Activated CD4-positive, alpha-beta T cell treated with anti-CD3 and anti-CD28 coated beads for 36 hours (primary cell): ENCODE measurements at regions not wholly inside any gene's neighbourhood (a gene's known extent, or its start where the extent isn't known, plus 50 kb on each side); places are given as distances from the start of the nearest gene placed in this dataset.
A peak's percentile ranks its signal among the peaks of the same experiment; 100 is the strongest.

Experiments used
- ATAC-seq: fragments of 200-7000 bp; cut with Tn5 transposase; one replicate; pipeline ENCODE4 v1.10.0; 2021; ENCODE audit warnings: mild to moderate bottlenecking, moderate library complexity
- CTCF ChIA-PET: fragments of 350-600 bp; sonication (Branson Sonifier 250); formaldehyde crosslinking; loops from one replicate; lab custom pipeline; 2021; ENCODE audit warnings: antibody characterized with exemption; lab: Charles Lee
- POLR2A ChIA-PET: fragments of 350-600 bp; sonication (Branson Sonifier 250); formaldehyde crosslinking; loops from one replicate; lab custom pipeline; 2021; ENCODE audit warnings: antibody characterized with exemption, inconsistent platforms; lab: Charles Lee
- DNase-seq: peaks from one replicate; pipeline ENCODE4 v3.0.0-alpha.2; 2020
- H3K27ac Mint-ChIP-seq: one replicate; pipeline ENCODE4 v1.8.0; 2021; ENCODE audit warnings: mixed read lengths
- H3K27me3 Mint-ChIP-seq: one replicate; pipeline ENCODE4 v1.8.0; 2021; ENCODE audit warnings: mixed read lengths
- H3K36me3 Mint-ChIP-seq: one replicate; pipeline ENCODE4 v1.8.0; 2021; ENCODE audit warnings: low read depth, mixed read lengths
- H3K4me1 Mint-ChIP-seq: one replicate; pipeline ENCODE4 v1.8.0; 2021; ENCODE audit warnings: mixed read lengths
- H3K4me3 Mint-ChIP-seq: one replicate; pipeline ENCODE4 v1.8.0; 2021; ENCODE audit warnings: mild to moderate bottlenecking, moderate library complexity, mixed read lengths
- H3K9me3 Mint-ChIP-seq: one replicate; pipeline ENCODE4 v1.8.0; 2021; ENCODE audit warnings: low read depth, mixed read lengths
- intact Hi-C, 2 experiments: fragments of 100-400 bp; cut with DNase I in 1 of 2; cut with micrococcal nuclease in 1 of 2; formaldehyde crosslinking; loops; one replicate each; pipeline versions ENCODE4 v1.14.2 to v1.15.1; 2022 to 2024; cut with DNase I, micrococcal nuclease

DNA sequence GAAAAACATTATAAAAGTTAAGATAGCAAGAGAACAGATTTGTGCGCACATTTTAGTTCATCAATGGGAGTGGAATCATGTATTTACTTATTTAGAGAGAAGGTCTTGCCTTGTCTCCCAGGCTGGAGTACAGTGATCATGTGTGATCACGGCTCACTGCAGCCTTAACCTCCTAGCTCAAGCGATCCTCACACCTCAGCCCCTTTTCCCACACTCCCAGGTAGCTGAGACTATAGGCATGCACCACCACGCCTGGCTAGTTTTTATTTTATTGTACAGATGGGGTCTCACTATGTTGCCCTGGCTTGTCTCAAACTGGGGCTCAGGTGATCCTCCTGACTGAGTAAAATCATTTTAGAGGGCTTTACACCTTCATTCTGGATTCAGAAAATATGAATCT is 72.3 kb upstream of the ADGRF1 start:
- ATAC-seq (no peak), DNase-seq (no peak)
- Mint-ChIP-seq H3K4me1 (no peaks in the 10 kb centered on the region), H3K36me3 (no peaks in the 10 kb centered on the region), H3K4me3 (no peak overlapping the region), H3K27me3 (peaks cover 6% of the 10 kb centered on the region), H3K9me3 (no peaks in the 10 kb centered on the region), H3K27ac (no peak overlapping the region)
- intact Hi-C loops: no loop called here
- ChIA-PET POLR2A (no interaction called here), CTCF (no interaction called here)

DNA sequence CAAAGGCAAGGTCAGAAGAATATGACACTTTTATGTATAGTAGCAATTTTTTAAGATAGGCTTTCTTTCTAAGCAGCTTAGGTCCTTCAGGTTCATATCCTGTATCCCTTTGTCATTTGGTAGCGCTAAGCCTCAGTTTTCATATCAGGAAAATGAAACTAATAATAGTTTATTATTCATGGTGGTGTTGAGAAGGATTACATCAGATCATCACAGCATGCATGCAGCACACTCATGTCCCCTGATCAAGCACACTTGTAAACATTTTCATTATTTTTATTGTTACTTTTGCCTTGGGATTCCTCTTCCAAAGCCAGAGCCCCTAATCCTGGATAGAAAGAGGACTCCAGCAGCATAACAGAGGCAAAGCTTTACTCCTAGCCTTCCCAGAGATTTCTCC is 70.2 kb upstream of the ADGRF1 start:
- intact Hi-C loops: no loop called here
- CTCF ChIA-PET: no interaction called here
- POLR2A ChIA-PET: no interaction called here
- no peaks in the 10 kb centered on the region for H3K9me3 Mint-ChIP-seq
- no peak overlapping the region for H3K4me3 Mint-ChIP-seq
- H3K36me3 Mint-ChIP-seq: no peaks in the 10 kb centered on the region
- no peak overlapping the region for H3K27ac Mint-ChIP-seq
- DNase-seq (no peak), ATAC-seq (no peak)
- H3K4me1 Mint-ChIP-seq: no peaks in the 10 kb centered on the region
- H3K27me3 Mint-ChIP-seq: peaks cover 2% of the 10 kb centered on the region

DNA sequence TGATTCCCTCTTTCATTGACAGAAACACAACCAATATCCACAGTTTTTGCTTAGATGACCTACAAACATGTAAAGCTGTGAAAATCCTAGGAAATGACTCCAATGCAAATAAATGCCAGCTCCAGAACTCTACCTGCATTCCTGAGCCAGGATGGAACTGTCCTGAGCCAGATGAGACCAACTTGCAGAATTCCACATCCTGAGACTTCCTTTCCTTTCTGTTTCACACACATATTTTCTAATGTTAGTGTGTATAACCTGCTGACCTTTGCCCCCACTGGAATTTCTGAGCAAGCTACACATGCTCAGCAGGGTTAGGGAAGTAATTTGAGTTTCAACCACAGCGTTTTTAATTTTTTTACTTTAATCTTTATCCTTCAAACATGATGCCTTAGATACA is 69.6 kb upstream of the ADGRF1 start:
- CTCF ChIA-PET: no interaction called here
- Mint-ChIP-seq H3K9me3 (no peaks in the 10 kb centered on the region), H3K27ac (no peak overlapping the region), H3K36me3 (no peaks in the 10 kb centered on the region), H3K4me1 (no peaks in the 10 kb centered on the region), H3K27me3 (peaks cover 2% of the 10 kb centered on the region), H3K4me3 (no peak overlapping the region)
- POLR2A ChIA-PET: no interaction called here
- no peak for ATAC-seq
- no peak for DNase-seq
- intact Hi-C loops: no loop called here

DNA sequence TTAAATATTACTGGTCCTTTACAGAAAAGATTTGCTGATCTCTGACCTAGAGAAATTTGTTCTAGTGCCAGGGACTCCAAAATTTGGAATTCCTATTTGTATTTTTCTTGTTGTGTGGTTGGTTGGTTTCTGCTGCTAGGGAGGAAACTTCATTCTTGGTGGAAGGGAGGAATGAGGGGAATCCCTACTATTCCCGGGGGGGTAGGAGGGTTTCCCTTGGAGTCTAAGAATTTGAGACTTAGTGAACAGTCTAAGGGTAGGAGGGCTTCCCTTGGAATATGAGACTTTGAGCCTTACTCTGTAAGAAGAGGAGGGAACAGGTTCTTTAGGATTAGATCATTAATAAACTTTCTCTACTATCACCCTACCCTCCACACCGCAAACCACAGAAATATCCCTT is 67.1 kb upstream of the ADGRF1 start:
- no peak for DNase-seq
- CTCF ChIA-PET: no interaction called here
- intact Hi-C loops: no loop called here
- Mint-ChIP-seq H3K9me3 (no peaks in the 10 kb centered on the region), H3K4me3 (no peak overlapping the region), H3K36me3 (no peaks in the 10 kb centered on the region), H3K4me1 (no peaks in the 10 kb centered on the region), H3K27me3 (peaks cover 2% of the 10 kb centered on the region), H3K27ac (no peak overlapping the region)
- POLR2A ChIA-PET: no interaction called here
- no peak for ATAC-seq

DNA sequence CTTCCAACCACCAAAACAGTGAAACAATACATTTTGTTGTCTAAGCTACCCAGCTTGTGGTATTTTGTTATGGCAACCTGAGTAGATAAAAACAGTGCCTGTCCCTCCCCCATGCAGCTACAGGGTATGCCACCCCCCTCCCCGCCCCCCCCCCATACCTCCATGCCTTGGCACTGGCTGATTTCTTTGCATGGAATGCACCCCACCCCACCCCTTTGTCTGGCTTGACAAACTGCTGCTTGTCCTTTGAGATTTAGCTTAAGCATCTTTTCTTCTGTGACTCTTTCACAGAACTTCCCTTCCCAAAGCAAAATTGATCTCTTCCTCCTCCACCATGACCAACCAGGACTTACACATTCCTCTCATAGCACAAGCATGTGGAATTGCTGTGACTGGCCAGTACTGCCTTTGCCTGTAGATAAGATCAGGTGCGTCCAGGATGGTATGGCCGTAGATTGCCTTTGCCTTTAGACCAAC is 64.6 kb upstream of the ADGRF1 start:
- CTCF ChIA-PET: no interaction called here
- ATAC-seq (no peak), DNase-seq (no peak)
- no peak overlapping the region for H3K4me3 Mint-ChIP-seq
- intact Hi-C loops: no loop called here
- no peak overlapping the region for H3K27ac Mint-ChIP-seq
- H3K27me3 Mint-ChIP-seq: peaks cover 2% of the 10 kb centered on the region
- no peaks in the 10 kb centered on the region for H3K4me1 Mint-ChIP-seq
- POLR2A ChIA-PET: no interaction called here
- H3K36me3 Mint-ChIP-seq: no peaks in the 10 kb centered on the region
- no peaks in the 10 kb centered on the region for H3K9me3 Mint-ChIP-seq

DNA sequence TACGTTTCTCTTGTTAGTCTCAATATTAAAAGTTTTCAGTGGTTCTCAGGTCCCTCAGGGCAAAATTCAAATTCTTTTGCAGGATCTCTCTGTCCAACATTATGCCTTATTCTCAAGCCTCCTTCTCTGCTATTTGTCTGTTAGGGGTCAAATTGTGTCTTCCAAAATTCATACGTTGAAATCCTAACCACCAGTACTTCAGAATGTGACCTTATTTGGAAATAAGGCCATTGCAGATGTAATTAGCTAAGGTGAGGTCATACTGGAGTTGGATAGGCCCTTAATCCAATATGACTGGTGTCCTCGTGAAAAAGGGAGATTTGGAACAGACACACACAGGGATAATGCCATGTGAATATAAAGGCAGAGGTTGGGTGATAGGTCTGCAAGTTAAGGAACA is 64.1 kb upstream of the ADGRF1 start:
- ATAC-seq: no peak
- no peaks in the 10 kb centered on the region for H3K4me1 Mint-ChIP-seq
- ChIA-PET CTCF (interaction anchor here (0.6 to 1.0 kb wide), 3 partner anchors 9 to 203 kb away, joined by 3 read pairs; no protein-coding TSS in a partner anchor), POLR2A (no interaction called here)
- H3K9me3 Mint-ChIP-seq: no peaks in the 10 kb centered on the region
- intact Hi-C loops: no loop called here
- H3K36me3 Mint-ChIP-seq: no peaks in the 10 kb centered on the region
- no peak overlapping the region for H3K4me3 Mint-ChIP-seq
- no peaks in the 10 kb centered on the region for H3K27me3 Mint-ChIP-seq
- H3K27ac Mint-ChIP-seq: no peak overlapping the region
- DNase-seq: no peak

DNA sequence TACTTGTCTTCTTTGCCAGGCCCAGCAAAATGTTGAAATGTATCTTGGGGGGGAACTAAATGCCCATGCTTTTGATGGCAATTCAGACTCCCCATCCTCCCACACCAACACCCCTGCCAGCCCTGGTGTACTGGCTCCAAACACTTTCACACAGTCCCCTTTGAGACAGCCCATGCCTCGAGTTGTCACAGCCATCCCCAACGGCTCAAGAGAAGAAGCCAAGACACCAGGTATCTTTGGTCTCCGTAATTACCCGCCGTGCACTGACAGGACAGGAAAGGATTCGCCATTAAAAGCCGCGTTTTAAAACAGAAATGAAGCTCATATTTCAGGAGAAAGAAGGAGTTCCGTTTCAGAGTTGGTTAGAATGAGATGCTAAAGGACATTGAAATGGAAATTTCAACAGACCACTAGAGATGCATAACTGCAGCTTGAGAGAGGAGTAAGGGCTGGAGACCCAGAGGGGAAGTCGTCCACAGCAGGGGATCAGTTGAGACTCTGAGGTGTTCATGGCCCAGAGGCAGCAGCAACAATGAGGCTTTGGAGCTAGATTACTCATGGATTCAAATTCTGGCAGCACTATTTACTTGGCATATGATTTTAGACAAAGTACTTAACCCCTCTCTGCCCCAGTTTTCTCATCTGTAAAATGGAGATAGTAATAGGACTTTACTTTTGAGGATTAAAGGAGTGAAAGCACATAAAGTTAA is 63.5 kb upstream of the ADGRF1 start:
- Mint-ChIP-seq H3K9me3 (no peaks in the 10 kb centered on the region), H3K36me3 (no peaks in the 10 kb centered on the region), H3K27ac (no peak overlapping the region), H3K27me3 (no peaks in the 10 kb centered on the region), H3K4me1 (no peaks in the 10 kb centered on the region), H3K4me3 (no peak overlapping the region)
- DNase-seq (no peak), ATAC-seq (no peak)
- CTCF ChIA-PET: interaction anchor here (0.6 to 1.0 kb wide), 4 partner anchors 8 to 204 kb away, joined by 3 read pairs; no protein-coding TSS in a partner anchor
- intact Hi-C loops: no loop called here
- POLR2A ChIA-PET: interaction anchor here (0.6 kb wide), 1 partner anchor 20 kb away, joined by 3 read pairs; no protein-coding TSS in a partner anchor

DNA sequence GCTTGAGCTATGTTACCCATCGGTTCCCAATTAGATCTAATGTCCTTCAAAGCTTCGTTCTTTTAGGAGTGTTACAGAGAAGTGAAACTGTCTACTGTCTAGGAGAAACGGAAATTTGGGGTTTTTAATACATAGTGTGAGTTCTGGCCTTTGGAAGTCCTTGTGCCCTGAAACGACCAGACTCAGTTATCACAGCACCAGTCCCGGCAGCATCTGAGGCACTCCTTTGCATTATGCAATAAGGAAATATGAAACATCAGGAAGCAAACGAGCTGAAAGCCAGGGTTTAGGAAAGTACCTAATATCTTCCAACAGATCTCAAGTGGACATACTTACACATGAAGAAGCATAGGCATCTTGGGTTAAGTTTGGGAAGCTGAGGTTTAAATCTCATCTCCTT is 61.8 kb upstream of the ADGRF1 start:
- POLR2A ChIA-PET: no interaction called here
- DNase-seq (no peak), ATAC-seq (no peak)
- no peaks in the 10 kb centered on the region for H3K27me3 Mint-ChIP-seq
- no peak overlapping the region for H3K4me3 Mint-ChIP-seq
- CTCF ChIA-PET: no interaction called here
- H3K27ac Mint-ChIP-seq: no peak overlapping the region
- H3K36me3 Mint-ChIP-seq: no peaks in the 10 kb centered on the region
- intact Hi-C loops: no loop called here
- no peaks in the 10 kb centered on the region for H3K4me1 Mint-ChIP-seq
- no peaks in the 10 kb centered on the region for H3K9me3 Mint-ChIP-seq

DNA sequence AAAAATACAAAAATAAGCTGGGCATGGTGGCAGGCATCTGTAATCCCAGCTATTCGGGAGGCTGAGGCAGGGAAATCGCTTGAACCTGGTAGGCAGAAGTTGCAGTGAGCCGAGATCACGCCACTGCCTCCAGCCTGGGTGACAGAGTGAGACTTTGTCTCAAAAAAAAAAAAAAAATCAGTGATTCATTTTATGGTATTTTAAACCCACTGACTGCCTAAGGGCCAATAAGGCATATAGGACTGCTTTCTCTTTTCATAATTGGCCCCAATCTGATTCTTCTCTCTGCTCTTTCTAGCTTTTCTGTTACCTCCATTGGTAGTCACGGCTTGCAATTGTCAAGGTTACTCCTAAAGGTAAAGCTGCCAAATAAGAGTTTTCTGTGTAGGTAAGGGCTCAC is 60.2 kb upstream of the ADGRF1 start:
- H3K4me3 Mint-ChIP-seq: no peak overlapping the region
- intact Hi-C loops: no loop called here
- H3K4me1 Mint-ChIP-seq: no peaks in the 10 kb centered on the region
- ATAC-seq: no peak
- no peaks in the 10 kb centered on the region for H3K36me3 Mint-ChIP-seq
- DNase-seq: no peak
- no peaks in the 10 kb centered on the region for H3K27me3 Mint-ChIP-seq
- no peak overlapping the region for H3K27ac Mint-ChIP-seq
- CTCF ChIA-PET: interaction anchor here (0.6 kb wide), 1 partner anchor 140 kb away, joined by 3 read pairs; no protein-coding TSS in a partner anchor
- H3K9me3 Mint-ChIP-seq: no peaks in the 10 kb centered on the region
- POLR2A ChIA-PET: no interaction called here

DNA sequence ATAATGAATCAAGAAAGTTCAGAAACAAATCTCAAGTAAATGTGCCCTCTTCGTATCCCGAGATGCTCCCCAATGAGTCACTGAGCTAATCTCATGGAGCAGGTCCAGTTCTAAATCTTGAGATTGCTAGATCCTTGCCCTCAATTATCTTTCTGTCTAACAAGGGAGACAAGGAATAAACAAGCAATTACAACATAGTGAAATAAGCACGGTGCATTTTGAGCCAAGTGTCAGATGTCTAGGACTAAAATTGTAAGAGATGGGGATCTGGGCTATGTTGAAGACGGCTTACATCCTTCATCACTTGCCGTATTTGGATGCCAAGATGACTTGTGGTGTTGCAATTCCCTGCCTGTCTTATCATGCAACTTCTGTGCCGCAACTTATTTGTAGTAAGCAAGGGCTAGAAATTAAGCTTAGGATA is 56.5 kb upstream of the ADGRF1 start:
- Mint-ChIP-seq H3K27me3 (no peaks in the 10 kb centered on the region), H3K27ac (no peak overlapping the region), H3K36me3 (no peaks in the 10 kb centered on the region), H3K4me3 (no peak overlapping the region), H3K4me1 (no peaks in the 10 kb centered on the region), H3K9me3 (no peaks in the 10 kb centered on the region)
- DNase-seq: no peak
- no peak for ATAC-seq
- POLR2A ChIA-PET: no interaction called here
- CTCF ChIA-PET: interaction anchor here (0.6 to 2.6 kb wide), 4 partner anchors 66 to 250 kb away, joined by 3 to 16 read pairs (median 8); partner anchors contain the start of gene TNFRSF21
- intact Hi-C loops: no loop called here

DNA sequence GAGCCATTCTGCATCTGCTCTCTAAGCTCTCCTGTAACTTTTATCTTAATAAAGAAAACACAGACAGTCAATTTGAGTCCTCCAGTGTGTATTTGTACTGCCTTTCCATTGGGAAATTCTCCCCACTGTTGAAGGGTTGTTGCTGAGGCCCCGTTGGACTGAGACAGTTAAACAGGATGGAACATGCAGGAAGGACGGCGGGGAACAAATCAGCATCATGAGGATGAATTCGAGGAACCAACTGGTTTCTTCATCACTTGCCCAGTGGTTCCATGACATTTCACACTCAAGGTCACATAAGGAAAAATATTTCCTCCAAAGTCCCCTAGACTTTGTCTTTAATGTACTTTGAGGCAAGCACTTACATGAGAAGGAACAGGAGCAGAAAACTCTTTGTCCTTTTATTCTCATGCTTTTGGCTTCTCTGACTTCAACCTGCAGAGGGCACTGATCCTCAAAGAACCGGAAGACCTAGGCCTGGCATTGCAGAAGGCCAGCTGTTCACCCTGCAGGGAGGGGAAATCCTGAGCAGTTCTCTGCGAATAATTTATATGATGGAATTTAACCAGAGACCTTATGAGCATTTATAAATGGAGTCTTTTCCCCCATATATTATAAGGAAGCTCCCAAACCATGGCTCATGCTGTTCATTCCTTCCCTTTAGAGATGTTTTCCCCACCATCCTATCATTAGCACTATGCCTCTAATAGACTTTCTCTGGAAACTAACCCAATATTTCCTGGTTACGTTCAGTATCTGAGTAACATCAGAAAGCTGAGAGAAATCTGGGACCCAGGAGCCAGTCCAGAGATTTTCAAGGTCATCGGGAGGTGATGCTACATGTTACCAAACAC is 55.2 kb upstream of the ADGRF1 start:
- peak; percentile 82 for ATAC-seq
- no peaks in the 10 kb centered on the region for H3K27me3 Mint-ChIP-seq
- no peaks in the 10 kb centered on the region for H3K4me1 Mint-ChIP-seq
- no peaks in the 10 kb centered on the region for H3K9me3 Mint-ChIP-seq
- H3K36me3 Mint-ChIP-seq: no peaks in the 10 kb centered on the region
- ChIA-PET CTCF (interaction anchor here (0.7 to 2.6 kb wide), 8 partner anchors 8 to 316 kb away, joined by 3 to 16 read pairs (median 6); partner anchors contain the start of gene TNFRSF21), POLR2A (no interaction called here)
- intact Hi-C loops: loop anchor here (1.0 kb wide), 2 partner anchors 212 to 213 kb away; partner anchors contain the start of gene TNFRSF21 (in 1 of the 2)
- H3K27ac Mint-ChIP-seq: no peak overlapping the region
- no peak overlapping the region for H3K4me3 Mint-ChIP-seq
- DNase-seq: peak; percentile 69
